IMR-90 (cell line): ENCODE measurements at regions not wholly inside any gene's neighbourhood (a gene's known extent, or its start where the extent isn't known, plus 50 kb on each side); places are given as distances from the start of the nearest gene placed in this dataset.

Experiments
- ATAC-seq: fragments of 200-7000 bp; cut with Tn5 transposase; 2 replicates; pipeline ENCODE4 v1.9.1; 2020; ENCODE audit warnings: low read depth, mild to moderate bottlenecking, moderate library complexity
- BruUV-seq: library from RNA; stranded (reverse); fragments of 400-500 nt; replicated peaks from 2 replicates; lab custom pipeline; 2021; lab: Mats Ljungman, UMichigan
- CTCF ChIA-PET: fragments of 300-600 bp; formaldehyde crosslinking; extraction: SDS; loops from one replicate; lab custom pipeline; 2021; ENCODE audit warnings: antibody characterized with exemption; lab: Yijun Ruan, JAX
- POLR2A ChIA-PET: fragments of 300-600 bp; sonication (Branson Sonifier 250); formaldehyde crosslinking; loops from one replicate; lab custom pipeline; 2022; ENCODE audit warnings: antibody characterized with exemption; ENCODE audit not compliant: unreplicated experiment; lab: Charles Lee
- DNase-seq: peaks from one replicate; pipeline ENCODE4 v3.0.0; 2013
- H2AFZ ChIP-seq: replicated peaks from 2 replicates; pipeline ENCODE3; 2013; ENCODE audit warnings: low read length, mild to moderate bottlenecking; ENCODE audit not compliant: poor library complexity
- H2AK5ac ChIP-seq: 2 replicates; pipeline ENCODE4 v1.6.1; 2013; ENCODE audit warnings: low read depth, low read length, inconsistent platforms
- H2AK9ac ChIP-seq: replicated peaks from 2 replicates; pipeline ENCODE3; 2013; ENCODE audit warnings: mild to moderate bottlenecking, low read depth, low read length, moderate library complexity; ENCODE audit not compliant: poor library complexity
- H2BK120ac ChIP-seq: 2 replicates; pipeline ENCODE4 v1.6.1; 2013; ENCODE audit warnings: low read depth, low read length, inconsistent platforms
- H2BK15ac ChIP-seq: 3 replicates; pipeline ENCODE4 v1.6.1; 2013; ENCODE audit warnings: low read depth, low read length, inconsistent platforms
- H2BK20ac ChIP-seq: 2 replicates; pipeline ENCODE4 v1.6.1; 2013; ENCODE audit warnings: low read depth, mild to moderate bottlenecking, inconsistent platforms, low read length, moderate library complexity
- H2BK5ac ChIP-seq: 2 replicates; pipeline ENCODE4 v1.6.1; 2013; ENCODE audit warnings: mild to moderate bottlenecking, low read depth, low read length, inconsistent platforms; ENCODE audit not compliant: poor library complexity, severe bottlenecking
- H3K14ac ChIP-seq: replicated peaks from 2 replicates; pipeline ENCODE4 v1.6.1; 2013; ENCODE audit warnings: low read depth, low read length, inconsistent platforms
- H3K18ac ChIP-seq: 2 replicates; pipeline ENCODE4 v1.6.1; 2013; ENCODE audit warnings: low read depth, low read length, control low read depth
- H3K23ac ChIP-seq: 2 replicates; pipeline ENCODE4 v1.6.1; 2013; ENCODE audit warnings: low read depth, low read length, inconsistent platforms
- H3K27ac ChIP-seq: 2 replicates; pipeline ENCODE4 v1.5.1; 2013; ENCODE audit warnings: mild to moderate bottlenecking, control low read depth, low read length; ENCODE audit not compliant: insufficient read depth
- H3K27me3 ChIP-seq: 2 replicates; pipeline ENCODE4 v1.6.1; 2013; ENCODE audit warnings: low read length; ENCODE audit not compliant: control insufficient read depth, insufficient read depth
- H3K36me3 ChIP-seq: 2 replicates; pipeline ENCODE4 v1.6.1; 2013; ENCODE audit warnings: low read length, mixed read lengths; ENCODE audit not compliant: control insufficient read depth, insufficient read depth
- H3K4ac ChIP-seq: 2 replicates; pipeline ENCODE4 v1.6.1; 2013; ENCODE audit warnings: low read depth, low read length, inconsistent platforms
- H3K4me1 ChIP-seq: 2 replicates; pipeline ENCODE4 v1.6.1; 2013; ENCODE audit warnings: low read length, mixed read lengths; ENCODE audit not compliant: control insufficient read depth, insufficient read depth
- H3K4me2 ChIP-seq: 2 replicates; pipeline ENCODE4 v1.6.1; 2013; ENCODE audit warnings: low read depth, mild to moderate bottlenecking, control low read depth, low read length, moderate library complexity
- H3K4me3 ChIP-seq: 2 replicates; pipeline ENCODE4 v1.5.1; 2013; ENCODE audit warnings: low read depth, mild to moderate bottlenecking, control low read depth, low read length, moderate library complexity; ENCODE audit not compliant: insufficient read depth
- H3K56ac ChIP-seq: 2 replicates; pipeline ENCODE4 v1.6.1; 2013; ENCODE audit warnings: low read length, inconsistent platforms; ENCODE audit not compliant: insufficient read depth; ENCODE audit errors: extremely low read depth
- H3K79me1 ChIP-seq, 2 experiments: 2 replicates each; pipeline ENCODE4 v1.6.1; 2013; ENCODE audit warnings: low read length in 2 of 2, inconsistent platforms in 1 of 2, low read depth in 1 of 2
- H3K9ac ChIP-seq: 2 replicates; pipeline ENCODE4 v1.6.1; 2013; ENCODE audit warnings: low read depth, low read length, control low read depth
- H3K9me1 ChIP-seq: 2 replicates; pipeline ENCODE4 v1.6.1; 2013; ENCODE audit warnings: low read length, inconsistent platforms; ENCODE audit not compliant: insufficient read depth
- H3K9me3 ChIP-seq: 2 replicates; pipeline ENCODE4 v1.6.1; 2013; ENCODE audit warnings: low read length; ENCODE audit not compliant: control insufficient read depth, insufficient read depth
- H4K20me1 ChIP-seq: 2 replicates; pipeline ENCODE4 v1.6.1; 2013; ENCODE audit warnings: low read length, inconsistent platforms; ENCODE audit not compliant: insufficient read depth
- H4K5ac ChIP-seq: 2 replicates; pipeline ENCODE4 v1.6.1; 2013; ENCODE audit warnings: mild to moderate bottlenecking, low read depth, low read length, control low read depth
- H4K8ac ChIP-seq, 2 experiments: 2 replicates each; pipeline ENCODE4 v1.6.1; 2013; ENCODE audit warnings: low read depth in 2 of 2, low read length in 2 of 2, control low read depth in 1 of 2, inconsistent platforms in 1 of 2
- H4K91ac ChIP-seq: 2 replicates; pipeline ENCODE4 v1.6.1; 2013; ENCODE audit warnings: low read depth, low read length, inconsistent platforms; ENCODE audit not compliant: insufficient read depth
- BHLHE40 ChIP-seq: fragments of 150-350 bp; IDR thresholded peaks from 2 replicates; pipeline ENCODE4 v1.6.1; 2016; ENCODE audit warnings: mild to moderate bottlenecking, low read depth, low read length
- NFE2L2 ChIP-seq: fragments of 150-350 bp; IDR thresholded peaks from 2 replicates; pipeline ENCODE4 v1.6.1; 2016; ENCODE audit warnings: low read depth, mild to moderate bottlenecking, low read length
- SMC3 ChIP-seq: fragments of 150-350 bp; IDR thresholded peaks from 2 replicates; pipeline ENCODE4 v1.6.1; 2016; ENCODE audit warnings: low read depth, mild to moderate bottlenecking, antibody characterized with exemption, low read length, moderate library complexity
- WGBS, 2 experiments: methylation state at CpG; one replicate each; pipeline versions ENCODE4 v1.1.5 to v1.1.7; 2013; ENCODE audit warnings: missing lambda C conversion rate in 2 of 2; ENCODE audit not compliant: insufficient read length in 1 of 2; ENCODE audit errors: extremely low coverage in 2 of 2; 5-methylcytosine and 5-hydroxymethylcytosine counted together
- dilution Hi-C: fragments of 300-500 bp; cut with HindIII; formaldehyde crosslinking; loops from one replicate; pipeline ENCODE4 v1.14.3; 2018; ENCODE audit warnings: low sequenced_read_pairs; ENCODE audit not compliant: unreplicated experiment
- in situ Hi-C: fragments of 300-500 bp; cut with MboI; formaldehyde crosslinking; loops from 3 replicates; pipeline ENCODE4 v1.14.3; 2019; ENCODE audit warnings: low sequenced_read_pairs, inconsistent platforms, mixed read lengths
- intact Hi-C: fragments of 100-400 bp; cut with micrococcal nuclease; formaldehyde crosslinking; loops from 2 replicates; pipeline ENCODE4 v1.10.0; 2022

- Histone ChIP-seq H2BK15ac (no peak overlapping the region), H2AFZ (no peak overlapping the region), H3K79me1 (no peaks in the 10 kb centered on the region), H3K56ac (no peak overlapping the region), H3K23ac (no peak overlapping the region), H3K9me3 (no peaks in the 10 kb centered on the region), H3K4ac (no peak overlapping the region), H2BK20ac (no peak overlapping the region), H2BK5ac (no peak overlapping the region), H4K91ac (no peak overlapping the region), H3K4me3 (no peak overlapping the region), H3K4me2 (no peak overlapping the region), H2AK5ac (no peak overlapping the region), H4K20me1 (no peaks in the 10 kb centered on the region), H4K8ac (no peak overlapping the region), H3K14ac (no peak overlapping the region), H2AK9ac (no peak overlapping the region), H3K18ac (no peak overlapping the region), H3K27me3 (no peaks in the 10 kb centered on the region), H3K9ac (no peak overlapping the region), H3K9me1 (no peaks in the 10 kb centered on the region), H2BK120ac (no peak overlapping the region), H4K5ac (no peak overlapping the region), H3K27ac (no peak overlapping the region), H3K36me3 (no peaks in the 10 kb centered on the region), H3K4me1 (no peaks in the 10 kb centered on the region)
- BruUV-seq, result no TSS peak
- dilution Hi-C loops, result no loop called here
- ATAC-seq (no peak), DNase-seq (no peak)
- ChIA-PET CTCF (interaction anchor here (0.6 kb wide), 1 partner anchor 630 kb away, joined by 3 read pairs; no protein-coding TSS in a partner anchor), POLR2A (no interaction called here)
- TF ChIP-seq SMC3 (no peak), BHLHE40 (no peak), NFE2L2 (no peak)
- in situ Hi-C loops, result loop anchor here (25.0 kb wide), 1 partner anchor 1145 kb away; no protein-coding TSS in a partner anchor
- WGBS, 2 experiments, result no CpG with 5 or more reads among the region's 2 CpGs
- intact Hi-C loops, result no loop called here
These were observed 1044.3 kb upstream of the RAG2 start for GRCh38 chr11:37642296-37642695.
